GM12878 (cell line): ENCODE measurements at regions not wholly inside any gene's neighbourhood (a gene's known extent, or its start where the extent isn't known, plus 50 kb on each side); places are given as distances from the start of the nearest gene placed in this dataset.

Experiments used
- ATAC-seq: fragments of 200-7000 bp; cut with Tn5 transposase; 3 replicates; pipeline ENCODE4 v1.9.1; 2020; ENCODE audit warnings: mild to moderate bottlenecking, moderate library complexity
- BruUV-seq: library from RNA; stranded (reverse); fragments of 400-500 nt; replicated peaks from 2 replicates; lab custom pipeline; 2021; lab: Mats Ljungman, UMichigan
- CTCF ChIA-PET: fragments of 300-600 bp; sonication (Branson Sonifier 250); formaldehyde crosslinking; extraction: SDS; loops from one replicate; lab custom pipeline; 2021; ENCODE audit warnings: inconsistent platforms; lab: Yijun Ruan, JAX
- POLR2A ChIA-PET: fragments of 350-600 bp; formaldehyde crosslinking; extraction: SDS; loops from one replicate; lab custom pipeline; 2021; ENCODE audit warnings: inconsistent platforms; lab: Charles Lee
- RAD21 ChIA-PET: fragments of 300-600 bp; sonication (Branson Sonifier 250); formaldehyde crosslinking; loops from one replicate; lab custom pipeline; 2023; ENCODE audit warnings: antibody characterized with exemption; ENCODE audit not compliant: unreplicated experiment; lab: Charles Lee
- SMC1A ChIA-PET: fragments of 300-600 bp; sonication (Branson Sonifier 250); formaldehyde crosslinking; loops from one replicate; lab custom pipeline; 2023; ENCODE audit not compliant: unreplicated experiment, uncharacterized antibody; lab: Charles Lee
- DNase-seq: peaks from one replicate; pipeline ENCODE4 v3.0.0-alpha.2; 2011; ENCODE audit warnings: low read depth, low spot score
- FAIRE-seq: peaks from 3 replicates; lab custom pipeline; 2011; peaks lifted over from hg19 to GRCh38; lab: Jason Lieb, UNC
- H2AFZ ChIP-seq: 2 replicates; pipeline ENCODE4 v1.6.0; 2011; ENCODE audit warnings: low read depth, low read length, control low read depth; ENCODE audit not compliant: control insufficient read depth
- H3K27ac ChIP-seq: 2 replicates; pipeline ENCODE4 v1.5.1; 2011; ENCODE audit warnings: control low read depth; ENCODE audit not compliant: control insufficient read depth, insufficient read depth
- H3K27me3 ChIP-seq, 2 experiments: replicated peaks in 1 of 2; 2 replicates each; pipeline versions ENCODE4 v1.6.0 to v1.6.1; 2011; ENCODE audit warnings: low read length in 1 of 2; ENCODE audit not compliant: control insufficient read depth in 2 of 2, insufficient read depth in 2 of 2
- H3K36me3 ChIP-seq, 2 experiments: 2 replicates each; pipeline ENCODE4 v1.5.1; 2011; ENCODE audit warnings: low read length in 1 of 2; ENCODE audit not compliant: control insufficient read depth in 2 of 2, insufficient read depth in 2 of 2
- H3K4me1 ChIP-seq: 2 replicates; pipeline ENCODE4 v1.6.1; 2011; ENCODE audit warnings: mild to moderate bottlenecking, low read length, moderate library complexity, mixed read lengths; ENCODE audit not compliant: control insufficient read depth, insufficient read depth
- H3K4me2 ChIP-seq: 2 replicates; pipeline ENCODE4 v1.6.0; 2011; ENCODE audit warnings: control low read depth; ENCODE audit not compliant: control insufficient read depth, insufficient read depth
- H3K4me3 ChIP-seq: fragments of 200-600 bp; sonication (generic); 2 replicates; pipeline ENCODE4 v1.5.1; 2016
- H3K79me2 ChIP-seq: 2 replicates; pipeline ENCODE4 v1.6.0; 2011; ENCODE audit warnings: low read length; ENCODE audit not compliant: control insufficient read depth, insufficient read depth
- H3K9ac ChIP-seq: 2 replicates; pipeline ENCODE4 v1.8.0; 2011; ENCODE audit warnings: low read length, control low read depth, mixed read lengths; ENCODE audit not compliant: control insufficient read depth, insufficient read depth
- H3K9me3 ChIP-seq: replicated peaks from 3 replicates; pipeline ENCODE4 v1.5.1; 2011; ENCODE audit warnings: mild to moderate bottlenecking, low read length; ENCODE audit not compliant: control insufficient read depth, insufficient read depth
- H4K20me1 ChIP-seq: 2 replicates; pipeline ENCODE4 v1.6.0; 2011; ENCODE audit not compliant: control insufficient read depth, insufficient read depth
- E4F1 ChIP-seq: fragments of 450-650 bp; IDR thresholded peaks from 2 replicates; pipeline ENCODE4 v1.6.1; 2018; ENCODE audit warnings: borderline replicate concordance, mild to moderate bottlenecking; ENCODE audit not compliant: partially characterized antibody
- EED ChIP-seq: sonication (generic); IDR thresholded peaks from 2 replicates; pipeline ENCODE4 v1.6.1; 2016; ENCODE audit warnings: antibody characterized with exemption, low read depth
- HCFC1 ChIP-seq: fragments of 150-350 bp; IDR thresholded peaks from 2 replicates; pipeline ENCODE4 v1.6.1; 2014; ENCODE audit warnings: low read length
- KDM1A ChIP-seq: fragments of 200-600 bp; sonication (generic); IDR thresholded peaks from 2 replicates; pipeline ENCODE4 v1.6.1; 2016; ENCODE audit warnings: borderline replicate concordance
- MTA2 ChIP-seq: fragments of 450-650 bp; IDR thresholded peaks from 2 replicates; pipeline ENCODE4 v1.6.1; 2016; ENCODE audit warnings: low read depth, mild to moderate bottlenecking, moderate library complexity
- NR2C1 ChIP-seq: fragments of 450-650 bp; IDR thresholded peaks from 2 replicates; pipeline ENCODE4 v1.6.1; 2017; ENCODE audit warnings: antibody characterized with exemption, mild to moderate bottlenecking, moderate library complexity
- PBX3 ChIP-seq: IDR thresholded peaks from 2 replicates; pipeline ENCODE4 v1.6.1; 2011; ENCODE audit warnings: mild to moderate bottlenecking, low read depth, low read length, moderate library complexity; ENCODE audit not compliant: insufficient replicate concordance
- PML ChIP-seq: IDR thresholded peaks from 2 replicates; pipeline ENCODE4 v1.6.1; 2012; ENCODE audit warnings: low read length, inconsistent platforms
- SREBF1 ChIP-seq: IDR thresholded peaks from 2 replicates; pipeline ENCODE4 v1.6.1; 2012; ENCODE audit warnings: mild to moderate bottlenecking, low read length
- STAT1 ChIP-seq: fragments of 450-650 bp; conservative IDR thresholded peaks from 2 replicates; pipeline ENCODE4 v1.6.1; 2014; ENCODE audit warnings: antibody characterized with exemption, mild to moderate bottlenecking
- ZBTB4 ChIP-seq: fragments of 450-650 bp; formaldehyde crosslinking; IDR thresholded peaks from 2 replicates; pipeline ENCODE4 v1.4.0; 2022; ENCODE audit warnings: mild to moderate bottlenecking, moderate library complexity
- WGBS: methylation state at CpG from one replicate; pipeline ENCODE4 v1.1.6; 2016; ENCODE audit warnings: low lambda C conversion rate; ENCODE audit not compliant: insufficient replicate concordance, insufficient coverage; ENCODE audit errors: missing lambda C conversion rate; 5-methylcytosine and 5-hydroxymethylcytosine counted together
- in situ Hi-C: fragments of 300-500 bp; cut with MboI; formaldehyde crosslinking; loops from 9 replicates; pipeline ENCODE4 v1.14.3; 2018; ENCODE audit warnings: mixed read lengths
- intact Hi-C: fragments of 100-400 bp; cut with micrococcal nuclease; formaldehyde crosslinking; loops from one replicate; pipeline ENCODE4 v1.14.2; 2022; ENCODE audit not compliant: unreplicated experiment

- ATAC-seq (peak; percentile 84), DNase-seq (peak; percentile 89), FAIRE-seq (peak; percentile 75)
- RAD21 ChIA-PET, result interaction anchor here (0.6 to 3.3 kb wide), 26 partner anchors 26 to 722 kb away, joined by 3 to 66 read pairs (median 4); no protein-coding TSS in a partner anchor
- H3K9ac ChIP-seq, result no peak overlapping the region
- H2AFZ ChIP-seq, result no peak overlapping the region
- no peaks in the 10 kb centered on the region; a peak in 1 of 4 replicates for H3K36me3 ChIP-seq
- H3K27ac ChIP-seq, result peak overlapping the region; percentile 71; the same call in 1 of the 2 replicates
- in situ Hi-C loops (no loop called here), intact Hi-C loops (loop anchor here (2.0 to 5.0 kb wide), 3 partner anchors 41 to 139 kb away; no protein-coding TSS in a partner anchor)
- H3K4me2 ChIP-seq, result peak overlapping the region; percentile 62
- POLR2A ChIA-PET, result interaction anchor here (0.6 to 2.5 kb wide), 10 partner anchors 16 to 252 kb away, joined by 3 to 26 read pairs (median 4); no protein-coding TSS in a partner anchor
- H3K9me3 ChIP-seq, result no peaks in the 10 kb centered on the region; the same call in 1 of the 3 replicates
- peaks cover 61% of the 10 kb centered on the region for H3K4me1 ChIP-seq
- no peaks in the 10 kb centered on the region for H3K27me3 ChIP-seq
- 14% methylated on average over 8 of the region's 8 CpGs for WGBS
- CTCF ChIA-PET, result interaction anchor here (0.6 to 3.0 kb wide), 16 partner anchors 8 to 925 kb away, joined by 3 to 24 read pairs (median 4); partner anchors contain the start of gene TRIB2
- no peak overlapping the region for H3K4me3 ChIP-seq
- no TSS peak for BruUV-seq
- H4K20me1 ChIP-seq, result no peaks in the 10 kb centered on the region
- SMC1A ChIA-PET, result interaction anchor here (0.7 to 3.4 kb wide), 41 partner anchors 8 to 715 kb away, joined by 3 to 68 read pairs (median 5); no protein-coding TSS in a partner anchor
- H3K79me2 ChIP-seq, result peaks cover 2% of the 10 kb centered on the region
- TF ChIP-seq MTA2 (peak; percentile 100), ZBTB4 (CRISPR knock-in tag) (no peak), EED (peak; percentile 71), NR2C1 (no peak), STAT1 (no peak), PBX3 (no peak), KDM1A (no peak), HCFC1 (no peak), SREBF1 (no peak), PML (0 out of 2 replicates have a peak, but pooled peaks have one; percentile 45), E4F1 (no peak)
Observed at GRCh38 chr2:12005886-12006681, 259.7 kb downstream of the LPIN1 start.
